Gastrocnemius medialis (tissue), 4 donors: ENCODE measurements at regions not wholly inside any gene's neighbourhood (a gene's known extent, or its start where the extent isn't known, plus 50 kb on each side); places are given as distances from the start of the nearest gene placed in this dataset.

Experiments
- POLR2A ChIP-seq, 2 donors: fragments of 450-650 bp; IDR thresholded peaks; one replicate each; pipeline ENCODE4 v1.6.1; 2017; ENCODE audit warnings: antibody characterized with exemption in 2 of 2, mild to moderate bottlenecking in 2 of 2, moderate library complexity in 2 of 2
- TF ChIP-seq, protein P1 (sequence below), 5 experiments: fragments of 450-650 bp in 3 of 5; fragments of 200-600 bp in 2 of 5; sonication (generic) in 2 of 5; IDR thresholded peaks in 4 of 5; conservative IDR thresholded peaks in 1 of 5; 1 replicate in 4 of 5; 2 replicates in 1 of 5; pipeline ENCODE4 v1.5.1; 2016 to 2019; ENCODE audit warnings: antibody characterized with exemption in 5 of 5, mild to moderate bottlenecking in 3 of 5, moderate library complexity in 3 of 5

DNA sequence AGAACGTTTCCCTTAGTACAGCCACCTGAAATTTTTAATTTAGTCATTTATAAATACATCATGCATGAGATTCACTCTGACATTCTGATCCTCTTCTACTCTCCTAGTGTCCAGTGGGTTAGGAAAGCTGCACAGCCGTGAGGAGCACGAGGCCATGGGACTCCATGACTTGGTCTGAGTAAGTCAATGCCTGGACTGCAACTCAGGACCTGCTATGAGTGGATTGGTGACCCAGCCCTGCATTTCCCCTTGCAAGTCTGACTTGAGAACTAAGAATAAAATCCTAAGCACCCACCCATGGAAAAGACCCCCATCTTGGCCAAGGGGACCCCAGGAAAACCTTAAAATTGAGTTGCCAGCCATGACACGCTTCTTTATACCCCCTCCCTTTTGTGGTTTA, 237.6 kb upstream of the HDAC4 start:
- TF ChIP-seq POLR2A (IDR thresholded peaks at IDR 0.05): no peak
- TF ChIP-seq, protein P1, sequence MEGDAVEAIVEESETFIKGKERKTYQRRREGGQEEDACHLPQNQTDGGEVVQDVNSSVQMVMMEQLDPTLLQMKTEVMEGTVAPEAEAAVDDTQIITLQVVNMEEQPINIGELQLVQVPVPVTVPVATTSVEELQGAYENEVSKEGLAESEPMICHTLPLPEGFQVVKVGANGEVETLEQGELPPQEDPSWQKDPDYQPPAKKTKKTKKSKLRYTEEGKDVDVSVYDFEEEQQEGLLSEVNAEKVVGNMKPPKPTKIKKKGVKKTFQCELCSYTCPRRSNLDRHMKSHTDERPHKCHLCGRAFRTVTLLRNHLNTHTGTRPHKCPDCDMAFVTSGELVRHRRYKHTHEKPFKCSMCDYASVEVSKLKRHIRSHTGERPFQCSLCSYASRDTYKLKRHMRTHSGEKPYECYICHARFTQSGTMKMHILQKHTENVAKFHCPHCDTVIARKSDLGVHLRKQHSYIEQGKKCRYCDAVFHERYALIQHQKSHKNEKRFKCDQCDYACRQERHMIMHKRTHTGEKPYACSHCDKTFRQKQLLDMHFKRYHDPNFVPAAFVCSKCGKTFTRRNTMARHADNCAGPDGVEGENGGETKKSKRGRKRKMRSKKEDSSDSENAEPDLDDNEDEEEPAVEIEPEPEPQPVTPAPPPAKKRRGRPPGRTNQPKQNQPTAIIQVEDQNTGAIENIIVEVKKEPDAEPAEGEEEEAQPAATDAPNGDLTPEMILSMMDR (IDR thresholded peaks at IDR 0.05 in 4 of 5, conservative IDR thresholded peaks at IDR 0.05 in 1 of 5): no peak
